LNCaP clone FGC (cell line): ENCODE measurements at regions not wholly inside any gene's neighbourhood (a gene's known extent, or its start where the extent isn't known, plus 50 kb on each side); places are given as distances from the start of the nearest gene placed in this dataset.

Source experiments
- DNase-seq: peaks from one replicate; pipeline ENCODE4 v3.0.0-alpha.2; 2011; ENCODE audit warnings: low read depth
- H3K4me3 ChIP-seq: 2 replicates; pipeline ENCODE4 v1.5.1; 2011; ENCODE audit warnings: mild to moderate bottlenecking, low read depth, low read length, control low read depth
- TF ChIP-seq, protein P1 (sequence below): IDR thresholded peaks from 2 replicates; pipeline ENCODE4 v1.5.1; 2012; ENCODE audit warnings: mild to moderate bottlenecking; ENCODE audit not compliant: control insufficient read depth, insufficient read depth; ENCODE audit errors: extremely low read depth

DNA sequence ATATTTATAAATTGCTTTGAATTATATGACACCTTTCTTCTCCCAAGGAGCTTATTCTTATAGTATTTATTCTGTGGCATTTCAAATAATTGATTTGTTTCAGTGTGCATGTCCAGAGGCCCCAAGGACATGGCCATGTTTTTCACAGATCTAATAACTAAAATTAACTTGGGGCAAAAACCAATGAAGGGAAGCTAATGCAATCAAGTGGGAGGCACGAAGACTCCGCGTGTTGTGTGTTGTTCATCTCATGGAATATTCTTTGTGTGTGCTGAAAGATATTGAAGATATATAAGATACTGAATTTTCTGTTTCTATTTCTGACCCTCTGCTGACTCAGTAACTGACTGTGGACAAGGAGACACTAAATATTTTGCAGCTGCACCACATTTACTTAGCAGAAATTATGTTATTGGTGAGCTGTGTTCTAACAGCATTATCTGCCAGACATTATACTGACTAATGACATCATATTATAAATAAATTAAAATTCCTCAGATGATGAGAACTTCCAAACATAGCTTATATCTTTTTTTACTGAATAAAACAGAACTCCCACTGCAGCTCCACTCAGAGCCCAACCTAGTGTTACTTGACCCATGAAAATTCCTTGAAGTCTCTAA lies 519.3 kb upstream of the CXADR start:
- H3K4me3 ChIP-seq: no peak overlapping the region
- TF ChIP-seq, protein P1, sequence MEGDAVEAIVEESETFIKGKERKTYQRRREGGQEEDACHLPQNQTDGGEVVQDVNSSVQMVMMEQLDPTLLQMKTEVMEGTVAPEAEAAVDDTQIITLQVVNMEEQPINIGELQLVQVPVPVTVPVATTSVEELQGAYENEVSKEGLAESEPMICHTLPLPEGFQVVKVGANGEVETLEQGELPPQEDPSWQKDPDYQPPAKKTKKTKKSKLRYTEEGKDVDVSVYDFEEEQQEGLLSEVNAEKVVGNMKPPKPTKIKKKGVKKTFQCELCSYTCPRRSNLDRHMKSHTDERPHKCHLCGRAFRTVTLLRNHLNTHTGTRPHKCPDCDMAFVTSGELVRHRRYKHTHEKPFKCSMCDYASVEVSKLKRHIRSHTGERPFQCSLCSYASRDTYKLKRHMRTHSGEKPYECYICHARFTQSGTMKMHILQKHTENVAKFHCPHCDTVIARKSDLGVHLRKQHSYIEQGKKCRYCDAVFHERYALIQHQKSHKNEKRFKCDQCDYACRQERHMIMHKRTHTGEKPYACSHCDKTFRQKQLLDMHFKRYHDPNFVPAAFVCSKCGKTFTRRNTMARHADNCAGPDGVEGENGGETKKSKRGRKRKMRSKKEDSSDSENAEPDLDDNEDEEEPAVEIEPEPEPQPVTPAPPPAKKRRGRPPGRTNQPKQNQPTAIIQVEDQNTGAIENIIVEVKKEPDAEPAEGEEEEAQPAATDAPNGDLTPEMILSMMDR: no peak
- DNase-seq: no peak

DNA sequence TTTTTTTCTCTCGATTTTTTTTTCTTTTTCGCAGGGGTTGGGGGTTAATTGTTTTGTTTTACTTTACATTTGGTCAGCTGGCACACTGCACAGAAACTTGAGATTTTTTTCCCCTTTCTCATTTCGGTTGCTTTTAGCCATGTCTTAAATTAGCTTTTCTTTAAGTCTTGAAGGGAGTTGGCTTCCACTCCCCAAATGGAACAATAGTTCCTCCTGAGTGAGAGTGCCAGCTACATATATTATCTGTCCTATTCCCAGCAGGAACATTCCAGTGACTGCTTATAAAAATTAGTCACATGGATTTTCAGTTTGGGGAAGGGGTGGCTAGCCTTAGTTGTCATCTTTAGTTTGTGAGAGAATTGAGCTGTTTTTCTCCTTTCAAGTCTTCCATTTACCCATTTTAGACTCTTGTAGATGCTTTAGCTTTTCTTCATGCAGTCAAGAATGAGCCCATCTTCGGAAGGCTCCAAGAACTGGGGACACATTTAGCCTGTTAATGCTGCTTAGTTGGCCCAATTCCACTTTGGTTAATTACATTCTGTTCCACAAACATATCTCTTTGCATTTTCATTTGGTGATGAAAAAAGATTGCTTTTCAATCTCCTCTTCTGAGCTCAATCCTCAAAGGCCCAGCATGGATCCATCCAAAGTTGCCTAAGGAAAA lies 510.1 kb upstream of the CXADR start:
- DNase-seq: no peak
- TF ChIP-seq, protein P1: no peak
- no peak overlapping the region for H3K4me3 ChIP-seq

DNA sequence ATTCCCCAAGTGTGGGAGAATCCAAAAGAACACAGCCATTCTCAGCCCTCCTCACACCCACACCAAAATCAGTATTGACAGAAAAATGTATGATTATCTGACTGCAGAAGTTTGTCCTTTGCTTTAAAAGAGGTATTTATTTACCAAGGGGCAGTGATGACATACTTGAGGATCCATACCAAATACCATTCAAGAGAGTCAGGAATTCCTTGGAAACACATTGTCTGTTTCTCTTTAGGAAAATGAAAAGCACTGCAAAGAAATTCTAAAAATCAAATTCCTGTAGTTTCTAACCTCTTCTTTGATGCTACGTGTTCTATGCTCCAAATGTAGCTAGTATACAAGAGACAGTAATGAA lies 509.6 kb upstream of the CXADR start:
- TF ChIP-seq, protein P1: no peak
- no peak overlapping the region for H3K4me3 ChIP-seq
- DNase-seq: no peak

DNA sequence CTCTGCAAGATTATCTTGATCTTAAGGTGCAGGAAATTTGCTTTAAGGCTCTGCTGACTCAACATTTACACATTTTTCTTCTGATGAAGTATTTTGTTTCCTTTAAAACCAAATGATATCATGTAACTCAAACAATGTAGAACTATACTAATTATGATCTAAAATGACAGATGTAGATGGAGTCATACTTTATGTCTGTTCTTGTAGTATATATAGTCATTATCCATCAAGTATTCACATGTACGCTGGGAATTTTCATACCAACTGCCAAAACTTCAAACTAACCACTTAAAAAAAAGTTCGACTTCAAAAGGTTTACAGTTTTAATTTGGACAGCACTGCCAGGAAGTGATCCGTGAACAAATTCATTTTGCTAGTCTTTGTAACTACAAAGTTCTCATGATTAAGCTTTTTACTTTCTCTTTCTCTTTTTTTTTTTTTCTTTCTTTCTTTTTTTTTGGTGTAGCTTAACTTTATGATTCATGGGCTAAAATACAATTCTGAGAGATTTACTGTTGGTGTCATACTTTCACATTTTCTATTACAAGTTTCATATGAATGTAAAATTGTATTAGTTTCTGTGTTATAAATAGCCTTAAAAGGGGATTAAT lies 509.0 kb upstream of the CXADR start:
- DNase-seq: no peak
- TF ChIP-seq, protein P1: no peak
- no peak overlapping the region for H3K4me3 ChIP-seq

DNA sequence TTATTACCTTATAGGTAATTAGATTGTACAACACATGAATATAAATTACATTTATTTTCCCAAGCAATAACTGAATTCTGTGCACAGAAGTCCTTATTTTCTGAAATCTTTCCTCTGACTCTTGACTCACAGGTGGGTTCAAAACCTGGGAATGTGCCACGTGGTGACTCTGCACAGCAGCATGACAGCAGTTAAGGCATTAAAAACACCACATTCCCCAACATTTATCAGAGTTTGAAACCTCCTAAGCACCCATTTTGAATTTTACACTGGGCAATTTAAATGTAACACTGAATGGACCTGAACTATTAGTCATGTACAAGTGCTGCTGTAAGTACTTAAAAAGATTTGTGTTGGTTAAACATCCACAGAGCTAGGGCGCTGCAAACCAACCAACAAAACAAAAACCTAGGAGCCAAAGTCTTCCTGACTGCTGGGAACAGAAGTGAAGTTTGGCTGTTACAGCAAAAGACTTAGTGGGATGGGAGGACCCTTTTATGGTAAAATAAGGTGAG lies 480.6 kb upstream of the CXADR start:
- TF ChIP-seq, protein P1: no peak
- no peak overlapping the region for H3K4me3 ChIP-seq
- no peak for DNase-seq

DNA sequence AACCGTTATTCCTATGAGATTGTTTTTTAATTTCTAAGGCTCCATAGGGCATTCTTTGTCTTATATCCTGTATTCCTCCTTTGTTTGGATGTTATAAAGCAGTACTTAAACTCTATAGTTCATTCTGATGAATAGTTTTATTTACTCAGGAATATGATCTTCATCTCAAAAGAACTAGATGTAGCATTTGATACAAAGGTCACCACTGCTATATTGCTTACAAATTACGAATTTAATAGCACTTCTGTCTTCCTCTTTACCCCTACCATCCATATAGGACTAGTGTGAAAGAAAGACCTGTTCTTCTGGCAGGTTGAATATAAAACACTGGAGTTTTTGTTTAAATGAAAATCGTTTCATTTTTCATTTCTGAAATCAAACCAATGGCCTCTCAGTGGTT lies 468.1 kb upstream of the CXADR start:
- TF ChIP-seq, protein P1: no peak

More for the DNA sequence above, 468.1 kb upstream of the CXADR start:
- no peak overlapping the region for H3K4me3 ChIP-seq
- DNase-seq: no peak
